A549 (cell line): ENCODE measurements at regions not wholly inside any gene's neighbourhood (a gene's known extent, or its start where the extent isn't known, plus 50 kb on each side); places are given as distances from the start of the nearest gene placed in this dataset.

ENCODE experiments used
- ATAC-seq, 2 experiments: fragments of 200-7000 bp in 1 of 2; fragments of >200 bp in 1 of 2; cut with Nextera tagmentation in 1 of 2; cut with Tn5 transposase in 1 of 2; 3 replicates each; pipeline versions ENCODE4 v1.8.0 to v1.9.1; 2018 to 2020; ENCODE audit warnings: mild to moderate bottlenecking in 1 of 2, moderate library complexity in 1 of 2
- CTCF ChIA-PET: fragments of 300-600 bp; sonication (Branson Sonifier 250); formaldehyde crosslinking; extraction: SDS; loops from one replicate; lab custom pipeline; 2021; ENCODE audit warnings: antibody characterized with exemption, inconsistent platforms; lab: Yijun Ruan, JAX
- POLR2A ChIA-PET: fragments of 350-600 bp; formaldehyde crosslinking; extraction: SDS; loops from one replicate; lab custom pipeline; 2021; ENCODE audit warnings: antibody characterized with exemption, inconsistent platforms; lab: Yijun Ruan, JAX
- DNase-seq, 2 experiments: peaks; one replicate each; pipeline versions ENCODE4 v3.0.0 to v3.0.0-alpha.2; 2011 to 2016; ENCODE audit warnings: low read depth in 1 of 2, low spot score in 1 of 2
- FAIRE-seq: peaks from 2 replicates; lab custom pipeline; 2011; peaks lifted over from hg19 to GRCh38; lab: Jason Lieb, UNC
- H3K27ac ChIP-seq, 2 experiments: fragments of >200 bp; sonication (Bioruptor Twin); formaldehyde crosslinking; 3 replicates each; pipeline ENCODE4 v1.5.1; 2016 to 2017
- H3K4me1 ChIP-seq: fragments of >200 bp; sonication (Bioruptor Twin); formaldehyde crosslinking; 3 replicates; pipeline ENCODE4 v1.6.1; 2016
- H3K4me2 ChIP-seq: fragments of >200 bp; sonication (Bioruptor Twin); formaldehyde crosslinking; 3 replicates; pipeline ENCODE4 v1.6.1; 2016
- H3K4me3 ChIP-seq: fragments of >200 bp; sonication (Bioruptor Twin); formaldehyde crosslinking; 3 replicates; pipeline ENCODE4 v1.5.1; 2016
- H3K9me3 ChIP-seq: fragments of >200 bp; sonication (Bioruptor Twin); formaldehyde crosslinking; 3 replicates; pipeline ENCODE4 v1.6.1; 2016
- BCL3 ChIP-seq: fragments of >200 bp; sonication (Bioruptor Twin); formaldehyde crosslinking; IDR thresholded peaks from 3 replicates; pipeline ENCODE4 v1.6.1; 2016
- CBX8 ChIP-seq: fragments of 200-600 bp; sonication (generic); IDR thresholded peaks from 2 replicates; pipeline ENCODE4 v1.6.1; 2016
- CEBPB ChIP-seq, 2 experiments: fragments of >200 bp in 1 of 2; sonication (Bioruptor Twin) in 1 of 2; formaldehyde crosslinking in 1 of 2; IDR thresholded peaks; 2 replicates each; pipeline ENCODE4 v1.6.1; 2012 to 2016
- CHD2 ChIP-seq: fragments of 150-350 bp; IDR thresholded peaks from 2 replicates; pipeline ENCODE4 v1.6.1; 2014; ENCODE audit warnings: low read length; ENCODE audit not compliant: partially characterized antibody
- EHMT2 ChIP-seq: fragments of 200-600 bp; sonication (generic); IDR thresholded peaks from 2 replicates; pipeline ENCODE4 v1.6.1; 2016; ENCODE audit warnings: antibody characterized with exemption, low read depth, mild to moderate bottlenecking, moderate library complexity
- EP300 ChIP-seq, 2 experiments: fragments of >200 bp; sonication (Bioruptor Twin); formaldehyde crosslinking; IDR thresholded peaks; 2 replicates in 1 of 2; 3 replicates in 1 of 2; pipeline ENCODE4 v1.6.1; 2016 to 2017
- HDAC2 ChIP-seq: fragments of 200-600 bp; sonication (generic); IDR thresholded peaks from 2 replicates; pipeline ENCODE4 v1.6.1; 2016
- JUN ChIP-seq, 2 experiments: fragments of >200 bp; sonication (Bioruptor Twin); formaldehyde crosslinking; IDR thresholded peaks; 2 replicates in 1 of 2; 3 replicates in 1 of 2; pipeline ENCODE4 v1.6.1; 2016 to 2017
- JUNB ChIP-seq: fragments of >200 bp; sonication (Bioruptor Twin); formaldehyde crosslinking; IDR thresholded peaks from 2 replicates; pipeline ENCODE4 v1.6.1; 2016
- KDM1A ChIP-seq: fragments of 200-600 bp; sonication (generic); IDR thresholded peaks from 2 replicates; pipeline ENCODE4 v1.6.1; 2016; ENCODE audit warnings: low read depth, mild to moderate bottlenecking
- NFE2L2 ChIP-seq: fragments of 150-350 bp; conservative IDR thresholded peaks from 2 replicates; pipeline ENCODE4 v1.6.1; 2014; ENCODE audit warnings: low read length
- NPAS2 ChIP-seq: fragments of 250-450 bp; sonication (Bioruptor Pico); IDR thresholded peaks from 2 replicates; pipeline ENCODE4 v1.8.0; 2022; ENCODE audit warnings: mild to moderate bottlenecking, moderate library complexity, borderline replicate concordance
- NR3C1 ChIP-seq: fragments of >200 bp; sonication (Bioruptor Twin); formaldehyde crosslinking; IDR thresholded peaks from 3 replicates; pipeline ENCODE4 v1.6.1; 2017
- RARB ChIP-seq: fragments of 250-450 bp; sonication (Bioruptor Pico); IDR thresholded peaks from 2 replicates; pipeline ENCODE4 v1.8.0; 2021; ENCODE audit warnings: mild to moderate bottlenecking, moderate library complexity
- REST ChIP-seq: fragments of 200-600 bp; sonication (generic); IDR thresholded peaks from 2 replicates; pipeline ENCODE4 v1.6.1; 2016; ENCODE audit warnings: antibody characterized with exemption, mild to moderate bottlenecking, moderate library complexity
- TFCP2L1 ChIP-seq: fragments of 250-450 bp; sonication (Bioruptor Pico); IDR thresholded peaks from 2 replicates; pipeline ENCODE4 v1.5.0; 2021; ENCODE audit warnings: mild to moderate bottlenecking
- TP53 ChIP-seq: fragments of 250-450 bp; sonication (Bioruptor Pico); IDR thresholded peaks from 2 replicates; pipeline ENCODE4 v1.5.0; 2021; ENCODE audit warnings: mild to moderate bottlenecking, moderate library complexity
- WGBS: methylation state at CpG from one replicate; pipeline ENCODE4 v1.1.6; 2017; ENCODE audit errors: missing lambda C conversion rate; 5-methylcytosine and 5-hydroxymethylcytosine counted together
- TF ChIP-seq, protein P1 (sequence below): fragments of >200 bp; sonication (Bioruptor Twin); formaldehyde crosslinking; IDR thresholded peaks from 3 replicates; pipeline ENCODE4 v1.5.1; 2016
- TF ChIP-seq, protein P2 (sequence below): fragments of 250-450 bp; sonication (Bioruptor Pico); IDR thresholded peaks from 2 replicates; pipeline ENCODE4 v1.5.0; 2021; ENCODE audit warnings: mild to moderate bottlenecking, moderate library complexity, borderline replicate concordance
- TF ChIP-seq, protein P3 (sequence below): fragments of 250-450 bp; sonication (Bioruptor Pico); IDR thresholded peaks from 2 replicates; pipeline ENCODE4 v1.5.0; 2020; ENCODE audit warnings: low read depth, mild to moderate bottlenecking, moderate library complexity
- TF ChIP-seq, protein P4 (sequence below): IDR thresholded peaks from 2 replicates; pipeline ENCODE4 v1.6.1; 2012

- FAIRE-seq, result no peak
- no peak overlapping the region for H3K4me3 ChIP-seq
- H3K4me2 ChIP-seq, result no peak overlapping the region
- CTCF ChIA-PET, result no interaction called here
- H3K27ac ChIP-seq, result no peak overlapping the region
- no peak for DNase-seq
- TF ChIP-seq JUN (IDR thresholded peaks at IDR 0.05) (no peak), REST (no peak), NR3C1 (no peak), TP53 (CRISPR knock-in tag) (no peak), NPAS2 (no peak), TFCP2L1 (CRISPR knock-in tag) (no peak), CBX8 (no peak), EP300 (IDR thresholded peaks at IDR 0.05) (no peak), CEBPB (IDR thresholded peaks at IDR 0.05) (no peak), EHMT2 (no peak)
- H3K9me3 ChIP-seq, result no peaks in the 10 kb centered on the region
- ATAC-seq, result no peak
- no peaks in the 10 kb centered on the region for H3K4me1 ChIP-seq
- POLR2A ChIA-PET, result no interaction called here
Observed at GRCh38 chr4:63492515-63492914, 916.7 kb downstream of the TECRL start.

GRCh38 chr4:63464393-63464792 is 944.9 kb downstream of the TECRL start:
- FAIRE-seq (no peak), ATAC-seq (no peak), DNase-seq (no peak)
- TF ChIP-seq RARB (CRISPR knock-in tag) (no peak), EP300 (IDR thresholded peaks at IDR 0.05) (no peak), KDM1A (no peak), CHD2 (no peak), BCL3 (no peak), TP53 (CRISPR knock-in tag) (no peak)
- TF ChIP-seq, protein P1, sequence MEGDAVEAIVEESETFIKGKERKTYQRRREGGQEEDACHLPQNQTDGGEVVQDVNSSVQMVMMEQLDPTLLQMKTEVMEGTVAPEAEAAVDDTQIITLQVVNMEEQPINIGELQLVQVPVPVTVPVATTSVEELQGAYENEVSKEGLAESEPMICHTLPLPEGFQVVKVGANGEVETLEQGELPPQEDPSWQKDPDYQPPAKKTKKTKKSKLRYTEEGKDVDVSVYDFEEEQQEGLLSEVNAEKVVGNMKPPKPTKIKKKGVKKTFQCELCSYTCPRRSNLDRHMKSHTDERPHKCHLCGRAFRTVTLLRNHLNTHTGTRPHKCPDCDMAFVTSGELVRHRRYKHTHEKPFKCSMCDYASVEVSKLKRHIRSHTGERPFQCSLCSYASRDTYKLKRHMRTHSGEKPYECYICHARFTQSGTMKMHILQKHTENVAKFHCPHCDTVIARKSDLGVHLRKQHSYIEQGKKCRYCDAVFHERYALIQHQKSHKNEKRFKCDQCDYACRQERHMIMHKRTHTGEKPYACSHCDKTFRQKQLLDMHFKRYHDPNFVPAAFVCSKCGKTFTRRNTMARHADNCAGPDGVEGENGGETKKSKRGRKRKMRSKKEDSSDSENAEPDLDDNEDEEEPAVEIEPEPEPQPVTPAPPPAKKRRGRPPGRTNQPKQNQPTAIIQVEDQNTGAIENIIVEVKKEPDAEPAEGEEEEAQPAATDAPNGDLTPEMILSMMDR, result no peak
- no peak overlapping the region for H3K27ac ChIP-seq
- CTCF ChIA-PET, result no interaction called here
- 24% methylated on average over 2 of the region's 4 CpGs for whole genome bisulfite sequencing
- H3K4me1 ChIP-seq, result no peaks in the 10 kb centered on the region
- no peak overlapping the region for H3K4me2 ChIP-seq
- no peak overlapping the region for H3K4me3 ChIP-seq
- no peaks in the 10 kb centered on the region for H3K9me3 ChIP-seq
- POLR2A ChIA-PET, result no interaction called here

DNA sequence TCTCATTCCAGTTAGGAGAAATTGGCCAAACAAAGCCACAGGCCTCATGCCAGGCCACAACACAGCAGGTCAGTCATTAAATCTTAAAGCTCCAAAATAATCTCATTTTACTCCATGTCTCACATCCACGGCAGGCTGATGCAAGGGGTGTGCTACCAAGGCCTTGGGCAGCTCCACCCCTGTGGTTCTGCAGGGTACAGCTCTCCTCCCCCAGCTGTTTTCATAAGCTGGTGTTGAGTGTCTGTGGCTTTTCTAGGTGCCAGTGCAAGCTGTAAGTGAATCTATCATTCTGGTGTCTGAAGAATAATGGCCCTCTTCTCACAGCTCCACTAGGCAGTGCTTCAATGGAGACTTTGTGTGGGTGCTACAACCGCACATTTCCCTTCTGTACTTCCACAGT is 949.2 kb downstream of the TECRL start:
- Histone ChIP-seq H3K9me3 (no peaks in the 10 kb centered on the region), H3K4me1 (no peaks in the 10 kb centered on the region), H3K4me3 (no peak overlapping the region), H3K4me2 (no peak overlapping the region), H3K27ac (no peak overlapping the region)
- ChIA-PET POLR2A (no interaction called here), CTCF (no interaction called here)
- ATAC-seq (no peak), DNase-seq (no peak), FAIRE-seq (no peak)
- WGBS, result 0% methylated on average over 1 of the region's 2 CpGs
- TF ChIP-seq JUNB, result no peak
- TF ChIP-seq CBX8, result no peak
- TF ChIP-seq, protein P2, sequence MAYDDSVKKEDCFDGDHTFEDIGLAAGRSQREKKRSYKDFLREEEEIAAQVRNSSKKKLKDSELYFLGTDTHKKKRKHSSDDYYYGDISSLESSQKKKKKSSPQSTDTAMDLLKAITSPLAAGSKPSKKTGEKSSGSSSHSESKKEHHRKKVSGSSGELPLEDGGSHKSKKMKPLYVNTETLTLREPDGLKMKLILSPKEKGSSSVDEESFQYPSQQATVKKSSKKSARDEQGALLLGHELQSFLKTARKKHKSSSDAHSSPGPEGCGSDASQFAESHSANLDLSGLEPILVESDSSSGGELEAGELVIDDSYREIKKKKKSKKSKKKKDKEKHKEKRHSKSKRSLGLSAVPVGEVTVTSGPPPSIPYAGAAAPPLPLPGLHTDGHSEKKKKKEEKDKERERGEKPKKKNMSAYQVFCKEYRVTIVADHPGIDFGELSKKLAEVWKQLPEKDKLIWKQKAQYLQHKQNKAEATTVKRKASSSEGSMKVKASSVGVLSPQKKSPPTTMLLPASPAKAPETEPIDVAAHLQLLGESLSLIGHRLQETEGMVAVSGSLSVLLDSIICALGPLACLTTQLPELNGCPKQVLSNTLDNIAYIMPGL (CRISPR knock-in tag), result no peak
- TF ChIP-seq, protein P3, sequence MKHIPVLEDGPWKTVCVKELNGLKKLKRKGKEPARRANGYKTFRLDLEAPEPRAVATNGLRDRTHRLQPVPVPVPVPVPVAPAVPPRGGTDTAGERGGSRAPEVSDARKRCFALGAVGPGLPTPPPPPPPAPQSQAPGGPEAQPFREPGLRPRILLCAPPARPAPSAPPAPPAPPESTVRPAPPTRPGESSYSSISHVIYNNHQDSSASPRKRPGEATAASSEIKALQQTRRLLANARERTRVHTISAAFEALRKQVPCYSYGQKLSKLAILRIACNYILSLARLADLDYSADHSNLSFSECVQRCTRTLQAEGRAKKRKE (CRISPR knock-in tag), result no peak
- no peak for TF ChIP-seq NFE2L2
- no peak for TF ChIP-seq HDAC2
- TF ChIP-seq, protein P4, sequence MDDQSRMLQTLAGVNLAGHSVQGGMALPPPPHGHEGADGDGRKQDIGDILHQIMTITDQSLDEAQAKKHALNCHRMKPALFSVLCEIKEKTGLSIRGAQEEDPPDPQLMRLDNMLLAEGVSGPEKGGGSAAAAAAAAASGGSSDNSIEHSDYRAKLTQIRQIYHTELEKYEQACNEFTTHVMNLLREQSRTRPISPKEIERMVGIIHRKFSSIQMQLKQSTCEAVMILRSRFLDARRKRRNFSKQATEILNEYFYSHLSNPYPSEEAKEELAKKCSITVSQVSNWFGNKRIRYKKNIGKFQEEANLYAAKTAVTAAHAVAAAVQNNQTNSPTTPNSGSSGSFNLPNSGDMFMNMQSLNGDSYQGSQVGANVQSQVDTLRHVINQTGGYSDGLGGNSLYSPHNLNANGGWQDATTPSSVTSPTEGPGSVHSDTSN, result no peak
- TF ChIP-seq, protein P1, result no peak
- no peak for TF ChIP-seq RARB (CRISPR knock-in tag)
- no peak for TF ChIP-seq NPAS2
- TF ChIP-seq EHMT2, result no peak
